CD4-positive, alpha-beta T cell treated with Interleukin-2 at 100 ng/mL for 4 hours (primary cell): ENCODE measurements at regions not wholly inside any gene's neighbourhood (a gene's known extent, or its start where the extent isn't known, plus 50 kb on each side); places are given as distances from the start of the nearest gene placed in this dataset.

ENCODE experiments used
- DNase-seq: peaks from one replicate; pipeline ENCODE4 v3.0.0-alpha.2; 2020; ENCODE audit warnings: low spot score

DNA sequence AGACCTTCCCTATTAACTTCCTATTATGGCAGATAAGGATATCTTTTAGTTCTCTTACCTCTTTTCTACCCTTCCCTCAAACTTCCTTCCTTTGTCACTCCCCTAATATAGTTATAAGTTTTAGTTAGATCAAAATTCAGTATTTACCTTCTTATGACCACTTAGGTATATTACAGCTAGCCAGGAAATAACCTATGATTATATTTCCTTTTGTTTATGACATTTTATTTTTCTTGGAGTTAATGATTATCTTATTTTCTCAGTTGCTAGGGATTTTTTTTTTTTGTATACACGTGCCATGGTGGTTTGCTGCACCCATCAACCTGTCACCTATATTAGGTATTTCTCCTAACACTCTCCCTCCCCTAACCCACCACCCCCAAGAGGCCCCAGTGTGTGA, 88.2 kb upstream of the ZBED5 start:
- DNase-seq, result no peak

DNA sequence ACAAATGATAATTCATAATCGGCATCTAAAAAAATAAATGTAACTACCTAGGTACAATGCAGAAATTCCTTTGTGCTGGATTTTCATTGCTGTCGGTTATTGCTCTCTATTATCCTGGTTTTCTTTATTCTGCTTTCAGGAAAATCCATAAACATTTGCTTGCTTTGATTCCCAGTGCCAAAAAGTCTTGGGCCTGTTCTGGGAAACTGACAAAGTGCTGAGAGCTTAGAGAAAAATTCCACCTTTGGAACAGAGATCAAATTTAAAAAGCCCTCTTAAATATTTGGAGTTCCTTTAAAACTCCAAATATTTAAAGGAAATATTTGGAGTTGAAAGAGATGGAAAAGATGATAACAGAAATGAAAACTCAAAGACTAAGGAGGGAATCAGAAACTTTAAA, 87.3 kb upstream of the ZBED5 start:
- no peak for DNase-seq

DNA sequence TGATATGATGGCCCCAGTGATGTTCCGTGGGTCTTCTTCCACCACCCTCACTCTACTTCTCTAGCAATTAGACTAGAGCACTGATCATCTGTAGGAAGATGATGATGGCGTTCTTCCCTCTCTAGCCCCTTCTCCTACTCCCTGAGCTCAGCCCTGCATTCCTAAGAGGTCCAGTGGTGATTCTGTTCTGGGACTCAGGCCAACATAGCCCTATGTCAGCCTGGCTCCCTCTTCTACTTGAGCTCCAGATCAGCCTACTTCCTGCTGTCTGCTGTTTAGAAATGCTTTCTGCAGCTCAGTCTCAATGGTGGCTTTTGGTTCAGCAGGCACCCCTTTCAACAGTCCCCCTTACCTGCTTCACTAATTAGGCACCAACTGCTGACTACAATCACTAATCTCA, 86.1 kb upstream of the ZBED5 start:
- no peak for DNase-seq

DNA sequence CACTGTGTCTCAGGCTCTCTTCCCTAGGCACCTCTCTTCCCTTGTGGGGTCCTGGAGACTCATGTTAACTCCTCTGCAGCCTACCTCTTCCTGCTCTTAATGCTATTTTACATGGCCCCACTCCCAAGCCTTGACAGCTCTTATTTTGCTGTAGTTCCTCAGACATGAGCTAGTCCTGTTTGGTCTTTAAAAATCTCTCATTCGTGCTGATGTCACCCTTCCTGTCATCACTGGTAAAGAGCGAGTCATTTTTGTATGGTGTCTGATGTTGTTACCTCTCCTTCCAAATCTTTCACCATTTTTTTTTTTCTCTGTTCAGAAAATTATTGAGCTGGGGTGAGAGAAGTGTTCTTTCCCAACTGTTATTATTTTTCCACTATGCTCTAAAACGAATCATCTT, 84.8 kb upstream of the ZBED5 start:
- no peak for DNase-seq

DNA sequence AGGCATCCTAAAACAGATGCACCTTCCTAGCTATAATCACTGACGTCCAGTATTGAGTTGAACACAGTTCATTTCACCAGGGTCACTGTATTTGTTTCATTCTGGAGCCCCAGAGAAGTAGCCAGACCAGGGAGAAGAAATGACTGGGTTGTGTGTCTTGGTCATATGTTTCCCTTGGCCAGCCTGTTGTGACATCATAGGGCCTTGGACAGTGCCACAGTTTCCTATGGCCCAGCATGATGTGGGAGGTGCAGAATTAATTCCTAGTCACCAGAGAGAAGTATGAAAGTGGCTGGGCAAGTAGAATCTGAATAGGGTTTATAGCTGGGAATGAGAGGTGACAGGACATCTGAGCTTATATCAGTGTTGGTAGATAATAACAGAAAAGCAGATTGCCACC, 84.0 kb upstream of the ZBED5 start:
- no peak for DNase-seq

DNA sequence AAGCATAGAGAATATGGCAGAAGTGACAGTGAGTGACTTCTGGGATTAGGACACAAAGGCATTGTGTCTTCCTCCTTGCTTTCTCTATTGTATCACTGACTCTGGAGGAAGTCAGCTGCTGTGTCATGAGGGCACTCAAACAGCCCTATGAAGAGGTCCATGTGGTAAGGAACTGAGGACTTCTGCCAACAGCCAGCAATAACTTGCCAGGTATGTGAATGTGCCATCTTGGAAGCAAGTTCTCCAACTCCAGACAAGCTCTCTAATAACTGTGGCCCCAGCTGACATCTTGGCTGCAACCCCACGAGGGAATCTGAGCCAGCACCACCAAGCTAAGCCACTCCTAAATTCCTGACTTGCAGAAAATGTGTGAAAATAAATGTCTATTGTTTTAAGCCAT, 83.6 kb upstream of the ZBED5 start:
- no peak for DNase-seq

- DNase-seq, result no peak
Measured at GRCh38 chr11:10938650-10939387, 81.0 kb upstream of the ZBED5 start.

DNA sequence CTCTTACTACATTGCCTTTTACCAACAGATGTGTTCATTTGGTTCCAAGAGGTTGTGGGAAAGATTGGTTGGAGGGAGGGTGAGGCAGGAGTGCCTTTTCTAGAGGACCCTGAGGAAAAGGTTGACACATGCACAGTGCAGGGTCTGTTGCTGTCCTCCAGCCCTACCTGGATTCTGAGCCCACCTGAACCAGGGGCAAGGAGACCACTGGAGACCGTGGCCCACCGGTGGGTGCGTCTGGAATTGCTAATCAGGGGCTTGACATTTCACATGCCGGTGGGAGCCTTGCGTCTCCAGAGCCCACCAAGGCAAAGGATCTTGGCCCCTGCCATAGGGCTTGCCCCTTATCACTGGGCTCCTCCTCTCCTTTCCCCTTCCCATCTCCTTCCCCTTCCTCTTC, 80.4 kb upstream of the ZBED5 start:
- DNase-seq, result no peak

DNA sequence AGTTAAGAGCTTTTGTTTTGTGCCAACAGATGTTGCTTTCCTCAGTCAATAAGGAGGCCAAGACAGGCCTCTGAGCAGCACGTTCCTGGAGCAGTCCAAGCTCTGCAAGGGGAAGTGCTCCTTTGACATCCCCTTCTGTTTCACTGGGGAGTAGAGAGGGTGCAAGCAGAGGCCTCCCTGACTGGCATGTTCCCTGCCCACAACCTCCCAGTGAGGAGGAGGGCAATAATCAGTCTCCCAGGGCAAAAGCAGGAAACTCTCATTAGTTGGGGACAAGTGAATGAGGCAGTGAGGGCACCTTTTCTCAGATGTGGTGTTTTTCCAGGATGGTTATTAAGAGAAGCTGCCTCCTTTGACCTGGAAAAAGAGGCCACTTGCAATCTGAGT, 79.5 kb upstream of the ZBED5 start:
- no peak for DNase-seq

GRCh38 chr11:10936626-10937384, 79.0 kb upstream of the ZBED5 start:
- DNase-seq, result no peak

DNA sequence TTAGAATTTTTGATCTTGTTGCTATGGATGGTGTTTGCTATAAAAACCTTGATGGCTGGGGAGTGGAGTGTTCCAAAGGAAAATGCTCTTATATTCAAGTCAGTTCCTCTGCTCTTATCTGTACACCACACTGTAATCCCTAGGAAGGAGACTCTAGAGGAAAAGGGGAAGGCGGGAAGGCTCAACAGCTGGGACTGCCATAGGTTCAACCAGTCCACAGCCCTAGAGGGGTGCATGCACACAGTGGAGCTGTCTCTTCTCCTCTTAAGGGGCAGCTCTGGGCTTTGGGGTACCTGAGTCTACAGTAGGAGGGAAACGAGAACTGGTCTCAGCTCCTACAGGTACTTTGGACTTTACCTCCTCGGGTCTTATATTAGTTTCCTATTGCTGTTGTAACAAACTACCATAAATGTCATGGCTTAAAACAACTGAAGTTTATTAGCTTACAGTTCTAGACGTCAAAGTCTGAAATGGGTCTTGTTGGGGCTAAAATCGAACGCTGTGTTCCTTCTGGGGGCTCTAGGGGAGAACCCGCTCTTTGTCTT, 77.2 kb upstream of the ZBED5 start:
- no peak for DNase-seq

DNA sequence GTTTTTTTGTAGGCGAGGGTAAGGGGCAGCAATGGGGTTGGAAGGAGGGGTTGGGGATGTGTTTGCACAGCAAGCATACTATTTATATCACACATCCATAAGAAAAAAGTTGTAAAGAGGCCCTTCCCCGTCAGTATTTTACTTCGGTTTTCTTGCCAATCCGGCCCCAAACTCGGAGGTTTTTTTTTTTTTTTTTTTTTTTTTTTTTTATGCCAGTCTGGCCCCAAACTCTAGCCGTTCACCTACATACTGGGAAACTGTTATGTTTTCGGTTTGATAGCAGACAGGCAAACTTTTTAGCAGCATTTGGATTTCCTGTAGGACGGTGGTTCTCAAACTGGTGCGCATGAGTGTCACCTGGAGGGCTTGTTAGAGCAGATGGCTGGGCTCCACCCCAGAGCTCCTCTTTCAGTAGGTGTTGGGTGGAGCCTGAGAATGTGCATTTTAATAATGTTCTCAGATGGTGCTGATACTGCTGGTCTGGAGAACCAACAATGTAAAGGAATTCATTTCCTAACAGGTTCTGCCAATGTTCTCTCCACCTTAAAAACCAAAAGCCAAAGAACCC, 76.5 kb upstream of the ZBED5 start:
- DNase-seq, result no peak

GRCh38 chr11:10933455-10934292, 75.8 kb upstream of the ZBED5 start:
- DNase-seq, result peak; percentile 82

GRCh38 chr11:10932976-10933375, 75.1 kb upstream of the ZBED5 start:
- DNase-seq, result no peak

GRCh38 chr11:10931761-10932670, 74.2 kb upstream of the ZBED5 start:
- no peak for DNase-seq

DNA sequence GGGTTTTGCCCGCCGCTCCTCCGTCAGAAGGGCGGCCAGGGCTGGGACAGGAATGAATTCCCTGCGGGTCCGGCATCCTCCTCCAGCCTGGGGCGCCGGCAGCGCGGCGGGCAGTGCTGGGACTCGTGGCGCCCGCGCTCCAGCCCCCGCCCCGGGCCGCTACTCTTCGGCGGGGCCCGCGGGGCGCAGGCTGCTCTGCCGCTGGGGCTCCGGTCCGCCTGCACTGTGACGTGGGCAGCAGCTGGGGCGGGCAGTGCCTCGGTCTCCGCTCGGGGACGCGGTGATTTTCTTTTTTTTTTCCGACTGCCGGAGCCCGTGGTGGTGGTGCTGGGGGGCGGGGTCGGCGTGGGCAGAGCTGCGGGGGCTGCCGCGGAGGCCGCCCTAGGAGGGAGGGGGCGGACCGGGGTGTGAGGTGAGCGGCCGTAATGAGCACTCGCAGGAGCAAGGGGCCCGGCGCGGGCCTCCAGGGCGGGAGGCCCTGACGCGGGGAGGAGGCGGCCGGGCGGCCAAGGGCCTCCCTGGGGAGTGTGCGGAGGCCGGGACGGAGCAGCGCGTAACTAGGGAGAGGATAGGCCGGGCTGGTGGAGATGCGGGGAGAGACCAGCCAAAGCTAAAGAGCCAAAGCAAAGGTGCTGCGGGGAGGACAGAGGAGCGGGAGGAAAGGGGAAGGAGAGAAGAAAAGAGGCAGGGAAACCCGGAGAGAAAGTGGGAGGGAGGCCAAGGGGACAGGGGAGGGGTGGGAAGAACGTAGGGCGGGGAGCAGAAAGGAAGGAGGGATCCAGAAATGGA, 73.3 kb upstream of the ZBED5 start:
- DNase-seq, result peak; percentile 11

GRCh38 chr11:10930224-10930971, 72.5 kb upstream of the ZBED5 start:
- DNase-seq, result no peak

- DNase-seq, result no peak
Measured at GRCh38 chr11:10927538-10927937, 69.7 kb upstream of the ZBED5 start.

DNA sequence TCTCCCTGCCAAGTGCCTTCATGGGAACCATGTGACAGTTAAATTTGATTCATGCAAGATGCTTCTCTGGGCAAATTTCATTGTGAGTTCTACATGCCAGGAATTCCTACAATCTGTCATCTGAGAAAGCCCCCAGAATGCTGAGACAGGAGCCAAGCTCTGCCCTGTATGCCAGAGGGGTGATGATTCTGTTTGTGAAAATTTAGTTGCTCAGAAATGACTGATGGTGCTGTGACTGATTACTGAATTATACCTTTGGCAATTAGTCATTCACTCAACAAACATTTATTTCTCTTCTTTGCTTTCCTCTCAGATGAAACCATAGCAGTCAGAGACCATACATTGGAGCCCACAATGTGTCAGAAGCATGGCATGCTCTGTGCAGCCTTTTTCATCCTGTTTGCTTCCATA, 69.0 kb upstream of the ZBED5 start:
- no peak for DNase-seq
